GM19324 (cell line): ENCODE measurements at regions not wholly inside any gene's neighbourhood (a gene's known extent, or its start where the extent isn't known, plus 50 kb on each side); places are given as distances from the start of the nearest gene placed in this dataset.

Source experiments
- ATAC-seq: cut with Tn5 transposase; IDR thresholded peaks from one replicate; pipeline ENCODE4 v1.9.1; 2021; ENCODE audit warnings: mild to moderate bottlenecking, moderate library complexity; ENCODE audit not compliant: unreplicated experiment, low FRiP score

DNA sequence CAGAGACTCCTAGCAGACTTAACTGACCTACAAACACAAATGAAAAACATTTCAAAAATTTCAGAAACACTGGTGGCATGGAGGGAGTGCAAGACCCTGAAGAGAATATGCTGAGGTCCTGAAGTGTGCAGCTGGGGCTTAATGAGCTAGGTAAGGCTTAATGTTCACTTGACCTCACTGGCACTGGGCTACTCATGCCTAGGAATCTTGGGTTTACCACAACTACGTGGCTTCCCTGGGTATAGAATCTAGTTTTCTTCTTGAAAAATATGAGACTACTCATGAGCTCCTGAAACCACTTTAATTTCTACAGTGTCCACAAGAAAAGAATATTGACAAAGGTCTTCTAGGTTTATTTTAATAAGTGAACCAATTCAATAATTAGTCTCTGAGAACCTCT, 139.8 kb downstream of the HNMT start:
- no peak for ATAC-seq

DNA sequence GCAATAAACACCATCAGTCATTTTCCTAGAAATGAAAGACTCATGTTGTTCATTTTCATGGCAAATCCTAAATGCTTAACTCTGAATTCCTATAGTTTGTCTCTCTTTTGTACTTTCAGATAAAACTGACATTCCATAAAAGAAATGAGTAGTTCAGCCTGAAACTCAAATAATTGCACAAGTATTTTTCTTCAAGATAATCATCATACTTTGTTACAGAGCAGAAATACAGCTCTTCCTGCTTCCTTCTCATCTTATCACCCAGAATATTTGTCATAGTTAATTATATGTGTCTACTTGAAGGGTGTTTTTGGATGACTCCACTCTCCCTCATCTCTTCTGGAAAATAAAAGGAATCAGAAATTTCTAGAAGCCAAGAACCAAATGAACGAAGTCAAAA, 141.1 kb downstream of the HNMT start:
- ATAC-seq, result no peak

DNA sequence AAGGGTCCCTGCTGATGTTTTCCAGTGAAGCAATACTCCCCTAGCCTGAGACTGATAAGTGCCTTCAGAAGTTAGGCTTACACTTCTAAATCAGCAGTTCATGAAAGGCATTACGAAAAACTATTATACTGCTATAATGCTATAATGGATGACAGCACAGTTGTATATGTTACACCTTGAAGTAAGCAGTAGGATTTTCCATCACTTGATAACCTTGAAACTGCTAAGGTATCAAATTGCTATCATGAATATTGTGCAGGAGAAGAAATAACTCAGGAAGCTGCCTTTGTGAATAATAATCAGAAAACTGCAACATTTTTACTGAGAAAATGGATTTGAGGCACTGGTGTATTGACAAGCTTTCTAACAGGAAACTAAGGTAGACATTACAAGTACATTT, 142.3 kb downstream of the HNMT start:
- no peak for ATAC-seq

DNA sequence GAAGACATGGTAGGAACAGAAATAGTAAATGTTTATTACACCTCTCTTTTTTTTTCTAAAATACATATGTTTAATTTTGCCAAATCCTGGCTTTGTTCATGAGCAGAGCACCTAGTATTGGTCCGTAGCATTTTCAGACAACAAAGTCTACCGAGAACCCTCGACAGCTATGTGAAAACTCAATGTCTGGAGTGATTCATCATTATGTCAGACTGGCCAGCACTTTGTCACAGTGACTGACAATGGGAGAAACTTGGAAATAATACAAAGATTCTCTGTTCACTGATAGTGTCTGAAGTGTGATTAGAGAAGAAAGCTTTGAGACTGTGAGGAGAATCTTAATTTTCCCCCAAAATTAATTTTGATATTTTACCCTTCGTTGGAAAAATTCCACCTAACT, 143.0 kb downstream of the HNMT start:
- ATAC-seq, result no peak

DNA sequence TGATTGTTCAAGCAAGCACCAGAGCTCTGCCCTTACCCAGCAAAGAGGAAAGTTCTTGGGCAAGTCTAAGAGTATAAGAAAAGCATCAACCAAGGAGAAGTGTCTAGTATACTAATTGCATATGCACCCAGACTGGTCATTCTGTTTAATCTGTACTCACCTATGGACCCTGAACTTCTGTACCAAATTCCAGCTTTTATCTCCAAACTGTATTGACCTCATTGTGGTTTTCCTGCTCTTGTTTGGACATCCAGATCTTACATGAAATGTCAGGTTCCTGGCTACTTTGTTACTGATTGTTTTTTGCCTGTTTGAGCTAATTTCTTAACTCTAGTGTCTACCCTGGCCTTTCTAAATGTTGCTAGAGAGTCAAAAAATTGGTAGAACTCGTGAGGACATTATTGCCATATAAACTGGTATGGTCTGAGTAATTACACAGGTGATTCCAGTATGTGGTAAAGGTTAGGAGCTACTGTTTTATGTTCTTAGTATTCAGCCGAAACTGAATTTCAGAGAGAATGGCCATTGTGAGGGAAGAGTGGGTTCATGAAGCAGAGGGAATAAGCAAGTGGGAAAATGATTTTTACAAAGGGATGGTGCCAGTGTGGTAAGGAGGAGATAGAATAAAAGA, 146.3 kb downstream of the HNMT start:
- no peak for ATAC-seq

DNA sequence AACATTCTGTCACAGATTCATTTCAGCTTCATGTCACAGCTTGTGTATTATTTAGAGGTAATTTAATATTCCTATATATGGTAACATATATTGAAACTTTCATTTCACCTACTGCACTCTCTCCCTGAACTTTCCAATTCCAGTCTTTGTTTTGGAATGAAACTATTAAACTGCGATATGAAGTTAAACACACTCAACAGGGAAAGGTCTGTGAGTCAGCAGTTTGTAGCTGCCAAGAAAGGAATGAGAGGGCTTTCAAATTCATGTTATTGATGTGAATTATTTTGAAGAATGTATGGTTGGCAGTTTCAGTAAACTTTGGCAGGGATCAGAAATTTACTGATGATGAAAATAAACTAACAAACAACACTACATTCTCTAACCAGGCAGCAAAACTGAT, 148.3 kb downstream of the HNMT start:
- no peak for ATAC-seq

DNA sequence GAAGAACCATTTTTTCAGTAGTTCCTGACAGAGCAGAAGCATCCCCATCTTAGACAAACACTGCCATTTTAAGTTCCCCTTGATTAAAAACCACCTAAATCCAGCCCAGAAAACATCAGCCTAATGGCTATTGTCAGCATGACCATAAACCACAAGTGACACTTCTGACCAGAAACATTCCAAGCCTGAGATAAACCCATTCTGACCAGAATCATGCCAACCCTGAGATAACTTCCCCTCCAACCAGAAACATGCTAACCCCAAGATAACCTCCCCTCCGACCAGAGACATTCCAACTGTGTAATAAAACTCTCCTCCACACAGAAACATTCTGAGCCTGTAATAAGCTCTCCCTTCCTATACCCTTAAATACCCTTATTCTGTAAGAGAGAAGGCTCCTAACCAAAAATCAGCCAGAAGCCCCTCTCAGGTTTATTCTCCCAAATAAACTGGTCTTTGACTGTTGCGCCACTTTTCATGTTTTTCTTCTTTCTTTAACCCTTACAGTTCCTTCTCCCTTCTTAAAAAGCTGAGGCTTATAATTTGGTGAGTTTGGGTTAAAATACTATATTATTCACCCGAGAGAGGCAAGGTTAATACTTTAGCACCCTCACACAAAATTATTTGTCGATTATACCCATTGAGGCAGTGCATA, 149.7 kb downstream of the HNMT start:
- ATAC-seq, result no peak

DNA sequence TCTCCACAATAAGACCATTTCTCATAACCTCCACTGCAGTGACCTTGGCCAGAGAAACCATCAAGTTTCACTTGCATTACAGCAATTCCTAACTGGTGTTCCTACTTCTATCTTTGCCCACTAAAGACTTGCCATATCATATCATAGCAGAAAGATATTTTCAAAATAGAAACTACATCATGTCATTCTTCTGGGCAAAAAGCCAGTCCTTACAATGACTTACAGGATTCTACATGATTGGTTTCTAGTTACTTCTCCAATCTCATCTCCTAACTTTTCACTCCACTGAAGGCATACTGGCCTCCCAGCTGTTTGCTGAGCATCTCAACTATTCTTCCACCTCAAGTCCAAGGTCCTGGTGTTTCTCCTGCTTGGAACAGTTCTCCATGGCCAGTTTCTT, 151.4 kb downstream of the HNMT start:
- no peak for ATAC-seq

DNA sequence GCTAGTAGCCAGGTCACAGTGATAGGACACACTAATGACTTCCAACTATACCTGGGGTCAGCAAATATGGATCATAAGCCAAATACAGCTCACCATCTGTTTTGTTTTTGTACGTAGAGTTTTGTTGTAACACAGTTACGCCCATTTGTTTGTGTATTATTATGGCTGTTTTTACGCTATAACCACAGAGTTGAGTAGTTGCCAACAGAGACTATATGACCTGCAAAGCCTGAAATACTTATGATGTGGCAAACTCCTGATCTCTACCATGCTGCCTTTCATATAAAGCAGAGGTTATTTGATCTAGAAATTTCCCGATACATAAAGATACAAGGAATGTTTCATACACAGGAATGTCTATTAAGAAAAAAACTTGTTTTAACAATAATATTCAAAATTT, 152.2 kb downstream of the HNMT start:
- no peak for ATAC-seq

DNA sequence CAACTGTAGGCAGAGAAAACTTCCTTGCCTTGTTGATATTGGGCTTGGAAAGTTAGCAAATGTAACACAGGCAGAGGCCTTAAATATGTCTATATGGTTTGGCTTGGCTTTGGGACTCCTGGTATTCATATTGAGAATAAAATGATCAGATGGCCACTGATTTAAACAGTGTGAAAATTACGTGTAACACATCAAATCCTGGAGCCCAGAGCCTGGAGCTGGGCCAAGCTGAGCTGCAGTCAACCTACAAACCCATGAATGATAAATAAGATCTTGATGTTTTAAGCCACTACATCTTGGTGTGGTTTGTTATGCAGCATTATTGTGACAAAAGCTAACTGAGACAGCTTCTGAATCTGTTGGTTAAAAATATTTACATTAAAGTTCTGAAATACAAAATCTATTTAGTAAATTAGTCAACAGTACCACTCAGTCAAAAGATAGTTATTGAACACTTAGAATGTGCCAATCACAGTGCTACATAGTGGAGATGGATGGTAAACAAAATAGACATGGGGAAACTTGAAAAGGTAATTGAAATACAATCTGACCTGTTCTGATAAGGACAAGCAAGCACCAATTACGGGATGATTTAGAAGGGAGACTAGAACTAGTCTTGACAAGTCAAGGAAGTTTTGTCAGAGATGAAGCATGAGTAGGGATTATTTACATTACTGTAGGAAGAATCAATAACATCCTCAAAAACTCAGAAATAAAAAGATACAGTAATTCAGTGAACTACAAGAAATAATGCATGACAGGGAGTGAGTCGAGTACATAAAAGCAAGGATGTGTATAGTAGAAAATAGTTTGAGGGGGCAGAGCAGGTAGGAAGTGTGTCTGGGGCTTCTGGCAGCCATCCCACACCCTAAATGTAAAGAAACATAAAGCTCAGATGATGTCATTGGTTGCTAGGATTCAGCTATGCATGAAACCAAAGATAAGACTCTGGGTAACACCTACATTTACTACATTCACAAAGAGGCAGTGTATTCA, 157.7 kb downstream of the HNMT start:
- ATAC-seq, result no peak

DNA sequence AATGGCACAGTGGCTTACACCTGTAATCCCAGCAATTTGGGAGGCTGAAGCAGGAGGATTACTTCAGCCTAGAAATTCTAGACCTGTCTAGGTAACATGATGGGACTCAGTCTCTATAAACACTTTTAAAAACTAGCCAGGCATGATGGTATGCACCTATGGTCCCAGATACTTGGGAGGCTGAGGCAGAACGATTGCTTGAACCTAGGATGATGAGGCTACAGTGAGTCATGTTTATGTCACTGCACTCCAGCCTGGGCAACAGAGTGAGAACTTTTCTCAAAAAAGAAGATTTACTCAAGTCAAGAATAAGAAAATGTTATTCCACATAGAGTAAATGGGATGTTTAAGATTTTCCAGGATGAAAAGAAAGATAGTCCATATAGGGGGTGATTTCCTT, 158.6 kb downstream of the HNMT start:
- no peak for ATAC-seq

DNA sequence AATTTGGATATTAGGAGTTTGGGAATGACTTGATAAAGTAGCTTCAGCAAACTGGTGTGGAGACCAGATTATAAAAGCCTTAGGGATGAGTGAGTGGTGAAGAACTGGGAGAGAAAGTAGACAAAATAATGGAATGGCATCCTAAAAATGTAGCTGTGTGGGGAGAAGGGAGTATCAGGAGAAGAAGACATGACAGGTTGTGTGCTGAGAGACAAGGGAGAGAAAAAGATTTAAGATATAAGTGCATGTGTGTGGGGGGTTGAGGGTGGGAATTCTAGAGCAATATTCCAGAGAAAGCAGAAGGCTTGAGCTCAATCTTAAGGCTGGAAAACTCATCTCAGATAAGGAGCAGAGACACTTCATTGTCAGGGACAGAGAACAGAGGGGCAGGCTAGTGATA, 159.5 kb downstream of the HNMT start:
- no peak for ATAC-seq

DNA sequence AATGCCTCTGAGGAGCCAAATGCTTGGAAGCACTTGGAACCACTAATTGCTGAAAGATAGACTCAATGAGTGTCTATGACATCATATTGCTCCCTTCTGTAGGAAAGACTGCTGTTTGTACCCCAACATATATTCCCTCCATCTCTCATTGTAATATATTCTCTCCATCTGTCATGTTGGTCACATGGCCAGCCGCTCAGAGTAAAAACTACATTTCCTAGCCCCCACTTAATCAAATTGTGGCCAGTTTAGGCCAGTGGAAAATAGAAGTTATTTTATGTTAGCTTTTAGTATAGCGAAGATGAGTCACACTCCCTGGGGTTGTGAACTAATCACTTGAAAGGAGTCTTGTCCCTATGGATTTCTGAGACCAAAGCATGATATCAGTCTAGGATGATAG, 160.2 kb downstream of the HNMT start:
- no peak for ATAC-seq

DNA sequence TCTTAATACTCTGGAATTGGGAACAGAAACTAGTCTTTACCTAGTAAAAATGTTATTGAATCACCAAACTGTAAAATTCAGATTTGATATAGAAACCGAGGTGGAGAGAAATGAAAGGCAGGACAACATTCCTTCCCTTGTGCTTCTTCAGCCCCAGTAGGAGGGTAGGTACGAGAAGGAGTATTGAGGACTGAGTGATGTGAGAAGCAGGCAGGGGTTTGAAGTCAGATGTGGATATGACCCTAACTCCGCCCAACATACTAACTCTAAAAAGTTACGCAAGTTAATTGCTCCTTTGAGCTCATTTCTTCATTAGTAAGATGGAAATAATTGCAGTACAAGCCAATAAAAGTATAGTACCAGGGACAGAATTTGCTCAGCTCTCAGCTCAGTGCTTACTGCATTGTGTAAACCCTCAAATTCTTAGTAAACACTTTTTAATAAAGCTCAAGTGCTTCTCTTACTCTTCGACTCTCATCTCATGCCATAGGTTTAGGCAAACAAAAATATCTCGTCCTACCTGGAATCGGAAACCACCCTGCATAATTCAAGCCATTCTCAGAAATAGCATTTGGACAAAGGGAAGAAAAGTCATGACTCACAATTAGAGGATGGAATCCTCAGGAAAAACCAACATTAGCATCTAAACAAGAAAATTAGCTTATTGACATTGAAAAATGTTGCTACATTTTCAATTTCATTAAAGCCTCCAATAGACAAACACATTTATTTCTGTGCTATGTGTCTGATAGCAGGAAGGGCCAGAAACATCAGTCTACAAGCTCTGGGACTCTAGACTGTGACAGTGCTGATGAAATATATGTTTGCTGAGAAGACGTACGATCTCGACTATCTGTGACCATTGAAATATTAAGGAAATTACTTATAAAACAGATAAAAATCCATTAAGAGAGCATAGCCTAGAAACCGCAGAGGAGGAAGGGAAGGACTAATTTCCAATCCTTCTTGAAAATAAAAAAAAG, 161.3 kb downstream of the HNMT start:
- ATAC-seq, result no peak

DNA sequence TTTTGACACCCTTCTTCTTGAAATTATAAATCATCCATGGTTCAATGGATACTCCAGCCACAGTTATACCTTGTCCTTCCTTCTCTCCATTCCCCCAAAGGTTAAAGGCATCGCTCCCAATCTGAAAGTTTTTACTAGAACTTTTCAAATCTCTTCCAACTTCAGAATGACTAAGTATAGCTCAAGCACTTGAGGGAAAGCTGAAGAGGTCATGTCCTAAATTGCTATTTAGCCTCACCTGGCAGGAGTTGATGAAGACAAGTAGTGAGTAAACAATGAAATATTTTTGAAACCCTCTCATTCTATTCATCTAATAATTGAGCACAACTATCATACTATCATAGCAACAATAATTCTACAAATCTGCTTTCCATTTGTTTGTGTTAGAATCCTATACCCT, 167.8 kb downstream of the HNMT start:
- ATAC-seq, result no peak

DNA sequence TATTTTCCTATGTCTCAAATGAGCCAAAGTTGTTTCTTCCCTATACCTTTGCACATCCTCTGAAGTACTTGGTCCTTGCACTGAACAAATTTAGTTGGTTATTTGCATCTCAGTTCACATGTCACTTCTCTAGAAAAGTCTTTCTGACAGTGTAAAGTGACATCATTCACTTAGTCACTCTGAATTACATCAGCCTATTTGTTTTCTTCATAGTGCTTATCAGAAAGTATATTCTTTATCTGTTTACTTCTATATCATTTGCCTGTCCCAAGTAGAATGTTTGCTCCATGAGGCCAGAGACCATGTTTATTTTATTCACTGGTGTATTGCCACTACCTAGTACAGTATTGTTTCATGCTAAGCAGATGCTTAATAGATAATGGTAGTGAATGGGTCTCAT, 173.7 kb downstream of the HNMT start:
- no peak for ATAC-seq

DNA sequence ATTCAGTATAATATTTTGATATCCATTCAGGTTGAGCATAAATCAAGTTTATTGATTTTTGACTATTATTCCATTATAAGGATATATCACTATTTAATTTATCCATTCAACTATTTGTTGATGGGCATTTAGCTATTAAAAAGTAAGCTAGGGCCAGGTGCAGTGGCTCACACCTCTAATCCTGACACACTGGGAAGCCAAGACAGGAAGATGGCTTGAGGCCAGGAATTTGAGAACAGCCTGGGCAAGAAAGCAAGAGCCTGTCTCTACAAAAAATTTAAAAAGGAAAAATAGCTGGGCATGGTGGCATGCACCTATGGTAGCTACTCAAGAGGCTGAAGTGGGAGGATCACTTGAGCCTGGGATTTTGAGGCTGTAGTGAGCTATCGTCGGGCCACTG, 183.5 kb downstream of the HNMT start:
- ATAC-seq, result no peak

DNA sequence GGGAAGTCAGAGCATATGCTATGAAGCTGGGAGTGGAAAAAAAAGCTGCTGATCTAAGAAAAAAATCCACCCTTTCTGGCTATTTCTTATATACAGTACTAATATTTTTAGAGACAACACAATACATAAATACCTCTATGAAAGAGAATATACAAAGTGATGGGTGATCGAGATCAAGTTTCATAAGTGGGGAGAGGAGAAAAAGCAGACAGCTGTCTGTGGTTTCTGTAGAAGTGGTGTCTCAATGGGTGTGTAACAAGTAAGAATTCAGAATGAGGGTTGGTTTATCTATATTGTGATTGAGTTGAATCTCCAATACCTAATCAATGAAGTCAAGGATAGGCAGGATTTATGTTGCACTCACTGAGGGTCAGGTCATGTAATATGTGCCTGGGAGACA, 191.0 kb downstream of the HNMT start:
- peak; percentile 48 for ATAC-seq

DNA sequence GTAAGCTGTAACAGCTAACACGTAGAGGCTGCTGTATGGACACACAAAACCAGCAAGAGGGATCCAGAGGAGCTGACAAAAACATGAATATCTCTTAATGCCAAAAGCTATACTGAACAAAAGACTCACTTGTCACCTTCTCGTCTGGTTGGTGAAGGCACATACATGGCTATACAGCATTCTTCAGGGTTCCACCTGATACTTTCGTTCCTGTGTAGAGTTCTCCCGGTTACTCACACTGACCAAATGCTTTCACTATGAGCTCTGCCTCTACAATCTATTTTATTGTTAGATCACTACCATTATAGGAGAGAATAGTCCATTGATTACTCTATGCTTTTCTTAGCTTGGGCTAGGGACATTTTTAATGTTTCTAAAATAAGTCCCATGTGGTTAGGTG, 193.1 kb downstream of the HNMT start:
- peak; percentile 72 for ATAC-seq

DNA sequence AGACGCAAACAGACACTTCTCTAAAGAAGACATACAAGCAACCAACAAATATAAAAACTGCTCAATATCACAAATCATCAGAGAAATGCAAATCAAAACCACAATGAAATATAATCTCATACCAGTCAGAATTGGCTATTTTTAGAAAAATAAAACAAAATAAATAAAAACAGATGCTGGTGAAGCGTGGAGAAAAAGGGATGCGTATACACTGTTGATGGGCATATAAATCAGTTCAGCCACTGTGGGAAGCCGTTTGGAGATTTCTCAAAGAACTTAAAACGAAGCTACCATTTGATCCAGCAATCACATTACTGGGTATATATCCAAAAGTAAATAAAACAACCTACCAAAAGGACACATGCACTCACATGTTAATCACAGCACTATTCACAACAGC, 206.2 kb downstream of the HNMT start:
- no peak for ATAC-seq
